ENCODE measurements at regions not wholly inside any gene's neighbourhood (a gene's known extent, or its start where the extent isn't known, plus 50 kb on each side); places are given as distances from the start of the nearest gene placed in this dataset.

DNA sequence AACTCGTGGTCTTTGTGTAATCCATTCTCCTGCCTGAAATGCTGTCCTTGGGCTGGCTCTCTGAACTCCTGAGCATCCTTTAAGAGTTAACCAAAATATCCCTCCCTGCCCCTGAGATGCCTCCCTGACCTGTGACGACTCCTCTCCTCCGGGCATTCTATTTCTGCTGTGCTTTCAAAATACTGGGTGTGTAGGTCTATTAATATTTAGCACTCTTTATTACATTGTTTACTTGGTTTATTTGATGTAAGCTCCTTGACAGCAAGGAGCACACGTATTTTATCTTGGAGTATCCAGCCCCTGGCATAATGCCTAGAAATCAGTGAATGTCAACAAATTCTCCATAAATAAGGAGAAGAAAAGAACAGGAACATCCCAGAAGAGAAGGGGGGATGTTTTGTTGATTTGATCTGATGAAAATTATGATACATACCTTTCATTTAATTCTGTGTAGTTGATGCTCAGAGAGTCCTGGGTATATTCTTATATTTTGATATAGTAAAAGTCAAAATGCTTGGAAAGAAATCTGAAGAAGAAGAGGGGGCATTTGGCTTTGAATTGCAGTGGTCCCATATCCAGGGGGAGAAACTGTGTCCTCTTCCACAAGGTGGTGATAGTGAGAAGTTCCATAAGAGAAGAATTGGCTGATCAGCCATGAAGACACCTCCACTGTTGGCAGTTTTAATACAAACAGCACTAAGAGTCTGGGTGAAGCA lies 107.7 kb upstream of the MPP7 start:
- Mint-ChIP-seq H3K4me1 (ENCODE audit: insufficient read depth, unreplicated experiment) (peaks cover 22% of the 10 kb centered on the region), H3K9me3 (ENCODE audit: unreplicated experiment) (peaks cover 13% of the 10 kb centered on the region), H3K4me3 (ENCODE audit: unreplicated experiment) (no peak overlapping the region), H3K27me3 (ENCODE audit: insufficient read depth, unreplicated experiment) (peaks cover 21% of the 10 kb centered on the region), H3K36me3 (ENCODE audit: insufficient read depth, unreplicated experiment) (no peaks in the 10 kb centered on the region), H3K27ac (ENCODE audit: low read depth, unreplicated experiment) (no peak overlapping the region)
- CTCF ChIA-PET: interaction anchor here (0.6 kb wide), 1 partner anchor 651 kb away, joined by 3 read pairs; no protein-coding TSS in a partner anchor
- TF ChIP-seq, protein P1, sequence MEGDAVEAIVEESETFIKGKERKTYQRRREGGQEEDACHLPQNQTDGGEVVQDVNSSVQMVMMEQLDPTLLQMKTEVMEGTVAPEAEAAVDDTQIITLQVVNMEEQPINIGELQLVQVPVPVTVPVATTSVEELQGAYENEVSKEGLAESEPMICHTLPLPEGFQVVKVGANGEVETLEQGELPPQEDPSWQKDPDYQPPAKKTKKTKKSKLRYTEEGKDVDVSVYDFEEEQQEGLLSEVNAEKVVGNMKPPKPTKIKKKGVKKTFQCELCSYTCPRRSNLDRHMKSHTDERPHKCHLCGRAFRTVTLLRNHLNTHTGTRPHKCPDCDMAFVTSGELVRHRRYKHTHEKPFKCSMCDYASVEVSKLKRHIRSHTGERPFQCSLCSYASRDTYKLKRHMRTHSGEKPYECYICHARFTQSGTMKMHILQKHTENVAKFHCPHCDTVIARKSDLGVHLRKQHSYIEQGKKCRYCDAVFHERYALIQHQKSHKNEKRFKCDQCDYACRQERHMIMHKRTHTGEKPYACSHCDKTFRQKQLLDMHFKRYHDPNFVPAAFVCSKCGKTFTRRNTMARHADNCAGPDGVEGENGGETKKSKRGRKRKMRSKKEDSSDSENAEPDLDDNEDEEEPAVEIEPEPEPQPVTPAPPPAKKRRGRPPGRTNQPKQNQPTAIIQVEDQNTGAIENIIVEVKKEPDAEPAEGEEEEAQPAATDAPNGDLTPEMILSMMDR (IDR thresholded peaks at IDR 0.05; ENCODE audit: unreplicated experiment): no peak
- intact Hi-C loops (cut with micrococcal nuclease): no loop called here
- DNase-seq (ENCODE audit: unreplicated experiment): no peak
- no TSS peak for BruUV-seq (replicated peaks)
- POLR2A ChIA-PET: interaction anchor here (0.6 kb wide), 1 partner anchor 122 kb away, joined by 3 read pairs; no protein-coding TSS in a partner anchor

DNA sequence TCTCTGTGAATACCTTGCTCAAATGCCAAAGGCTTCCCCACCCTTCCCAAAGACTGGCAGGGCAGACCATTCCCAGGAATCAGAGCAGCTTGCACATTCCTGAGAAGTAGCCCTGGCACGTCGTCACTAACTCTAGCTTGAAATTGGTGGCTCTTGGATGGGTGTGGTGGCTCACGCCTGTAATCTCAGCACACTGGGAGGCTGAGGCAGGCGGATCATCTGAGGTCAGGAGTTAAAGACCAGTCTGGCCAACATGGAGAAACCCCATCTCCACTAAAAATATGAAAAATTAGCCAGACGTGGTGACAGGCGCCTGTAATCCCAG lies 108.2 kb upstream of the MPP7 start:
- intact Hi-C loops (cut with micrococcal nuclease): no loop called here
- H3K36me3 Mint-ChIP-seq (ENCODE audit: insufficient read depth, unreplicated experiment): no peaks in the 10 kb centered on the region
- H3K4me3 Mint-ChIP-seq (ENCODE audit: unreplicated experiment): no peak overlapping the region
- H3K27me3 Mint-ChIP-seq (ENCODE audit: insufficient read depth, unreplicated experiment): peaks cover 21% of the 10 kb centered on the region
- peaks cover 22% of the 10 kb centered on the region for H3K4me1 Mint-ChIP-seq (ENCODE audit: insufficient read depth, unreplicated experiment)
- CTCF ChIA-PET: interaction anchor here (0.6 kb wide), 1 partner anchor 168 kb away, joined by 3 read pairs; no protein-coding TSS in a partner anchor
- POLR2A ChIA-PET: no interaction called here
- TF ChIP-seq, protein P1 (IDR thresholded peaks at IDR 0.05; ENCODE audit: unreplicated experiment): no peak
- DNase-seq (ENCODE audit: unreplicated experiment): no peak
- peaks cover 13% of the 10 kb centered on the region for H3K9me3 Mint-ChIP-seq (ENCODE audit: unreplicated experiment)
- no peak overlapping the region for H3K27ac Mint-ChIP-seq (ENCODE audit: low read depth, unreplicated experiment)
- no TSS peak for BruUV-seq (replicated peaks)

DNA sequence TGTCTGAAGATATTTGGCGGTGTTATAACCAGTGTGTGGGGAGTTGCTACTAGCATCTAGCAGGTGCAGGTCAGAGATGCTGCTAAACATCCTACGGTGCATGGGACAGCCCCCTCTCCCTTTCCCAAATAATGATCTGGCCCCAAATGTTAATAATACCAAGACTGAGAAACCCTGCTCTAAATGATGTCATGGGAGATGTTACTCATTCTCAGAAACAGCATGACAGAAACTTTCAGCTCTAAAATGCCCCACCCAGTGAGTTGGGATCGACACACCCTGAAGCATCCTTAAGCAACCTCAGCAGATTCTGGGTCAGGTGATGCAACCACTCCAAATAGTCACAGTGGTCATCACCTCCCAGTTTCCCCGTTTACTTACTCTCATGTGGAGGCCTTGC lies 108.8 kb upstream of the MPP7 start:
- Mint-ChIP-seq H3K9me3 (ENCODE audit: unreplicated experiment) (peaks cover 13% of the 10 kb centered on the region), H3K27ac (ENCODE audit: low read depth, unreplicated experiment) (no peak overlapping the region), H3K4me1 (ENCODE audit: insufficient read depth, unreplicated experiment) (peaks cover 22% of the 10 kb centered on the region), H3K4me3 (ENCODE audit: unreplicated experiment) (no peak overlapping the region), H3K27me3 (ENCODE audit: insufficient read depth, unreplicated experiment) (peaks cover 21% of the 10 kb centered on the region), H3K36me3 (ENCODE audit: insufficient read depth, unreplicated experiment) (no peaks in the 10 kb centered on the region)
- DNase-seq (ENCODE audit: unreplicated experiment): peak; percentile 47
- POLR2A ChIA-PET: no interaction called here
- TF ChIP-seq, protein P1 (IDR thresholded peaks at IDR 0.05; ENCODE audit: unreplicated experiment): no peak
- no TSS peak for BruUV-seq (replicated peaks)
- intact Hi-C loops (cut with micrococcal nuclease): no loop called here
- CTCF ChIA-PET: interaction anchor here (0.6 kb wide), 1 partner anchor 168 kb away, joined by 3 read pairs; no protein-coding TSS in a partner anchor

DNA sequence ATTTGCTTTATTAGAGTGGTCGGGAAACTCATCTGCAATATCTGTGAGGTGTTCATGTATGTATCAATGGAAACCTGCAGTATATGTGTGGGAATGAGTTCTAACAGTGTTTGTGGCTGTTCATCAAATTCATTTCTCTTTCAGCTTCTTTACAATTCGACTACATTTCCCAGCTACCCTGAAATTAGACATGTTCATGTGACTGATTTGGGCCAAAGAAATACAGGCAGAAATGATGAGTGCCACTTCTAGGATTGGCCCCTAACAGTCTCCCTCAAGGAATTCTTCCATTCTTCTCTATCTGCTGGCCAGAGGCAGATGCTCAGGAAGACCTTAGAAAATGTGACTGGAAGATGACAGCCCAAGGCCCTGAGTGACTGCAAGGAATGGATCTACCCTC lies 114.8 kb upstream of the WAC start:
- POLR2A ChIA-PET: no interaction called here
- TF ChIP-seq, protein P1 (IDR thresholded peaks at IDR 0.05; ENCODE audit: unreplicated experiment): no peak
- H3K27me3 Mint-ChIP-seq (ENCODE audit: insufficient read depth, unreplicated experiment): peaks cover 10% of the 10 kb centered on the region
- H3K4me3 Mint-ChIP-seq (ENCODE audit: unreplicated experiment): no peak overlapping the region
- H3K27ac Mint-ChIP-seq (ENCODE audit: low read depth, unreplicated experiment): no peak overlapping the region
- intact Hi-C loops (cut with micrococcal nuclease): no loop called here
- no peaks in the 10 kb centered on the region for H3K9me3 Mint-ChIP-seq (ENCODE audit: unreplicated experiment)
- CTCF ChIA-PET: no interaction called here
- no TSS peak for BruUV-seq (replicated peaks)
- H3K36me3 Mint-ChIP-seq (ENCODE audit: insufficient read depth, unreplicated experiment): no peaks in the 10 kb centered on the region
- no peak for DNase-seq (ENCODE audit: unreplicated experiment)
- no peaks in the 10 kb centered on the region for H3K4me1 Mint-ChIP-seq (ENCODE audit: insufficient read depth, unreplicated experiment)
